ENCODE measurements at regions not wholly inside any gene's neighbourhood (a gene's known extent, or its start where the extent isn't known, plus 50 kb on each side); places are given as distances from the start of the nearest gene placed in this dataset.

- TF ChIP-seq USF2 (IDR thresholded peaks at IDR 0.05; ENCODE audit: low read depth, low read length), result no peak
- TF ChIP-seq RAD21 (IDR thresholded peaks at IDR 0.05; ENCODE audit: low read length), result no peak
- TF ChIP-seq CHD1 (IDR thresholded peaks at IDR 0.05; ENCODE audit: low read depth, low read length), result no peak
- no peak for TF ChIP-seq POLR2A (IDR thresholded peaks at IDR 0.05; ENCODE audit: low read depth, low read length)
- TF ChIP-seq CTCF (conservative IDR thresholded peaks at IDR 0.05; ENCODE audit: low read depth, low read length), result no peak
- no peak for TF ChIP-seq RFX5 (IDR thresholded peaks at IDR 0.05; ENCODE audit: low read depth, low read length)
Measured at GRCh38 chr1:168397806-168398205, 117.1 kb downstream of the TBX19 start.
